HepG2 (cell line): ENCODE measurements at regions not wholly inside any gene's neighbourhood (a gene's known extent, or its start where the extent isn't known, plus 50 kb on each side); places are given as distances from the start of the nearest gene placed in this dataset.

Experiments
- ATRX ChIP-seq: sonication (generic); formaldehyde crosslinking; IDR thresholded peaks from 2 replicates; pipeline ENCODE4 v1.4.0; 2020; ENCODE audit warnings: missing genetic modification reagents, borderline replicate concordance
- FOSL1 ChIP-seq: sonication (generic); formaldehyde crosslinking; IDR thresholded peaks from 2 replicates; pipeline ENCODE4 v1.9.0; 2021; ENCODE audit warnings: missing genetic modification reagents, borderline replicate concordance
- FOXA1 ChIP-seq, 2 experiments: fragments of 450-650 bp in 1 of 2; sonication (generic) in 1 of 2; formaldehyde crosslinking in 1 of 2; IDR thresholded peaks; 2 replicates each; pipeline versions ENCODE4 v1.4.0 to v1.6.1; 2016 to 2020; ENCODE audit warnings: missing genetic modification reagents in 1 of 2
- HNRNPH1 ChIP-seq: fragments of 200-400 bp; formaldehyde crosslinking; optimal IDR thresholded peaks from 2 replicates; pipeline ENCODE3; 2017; ENCODE audit warnings: mild to moderate bottlenecking, low read depth, low read length
- KDM1A ChIP-seq: IDR thresholded peaks from 2 replicates; pipeline ENCODE4 v1.6.1; 2016; ENCODE audit warnings: missing compliant biosample characterization
- KDM5B ChIP-seq: sonication (generic); formaldehyde crosslinking; IDR thresholded peaks from 2 replicates; pipeline ENCODE4 v1.4.0; 2020; ENCODE audit warnings: missing genetic modification reagents, mild to moderate bottlenecking, borderline replicate concordance
- NFYB ChIP-seq: sonication (generic); formaldehyde crosslinking; IDR thresholded peaks from 2 replicates; pipeline ENCODE4 v1.4.0; 2020; ENCODE audit warnings: missing genetic modification reagents
- NR0B2 ChIP-seq: sonication (generic); formaldehyde crosslinking; IDR thresholded peaks from 2 replicates; pipeline ENCODE4 v1.4.0; 2020; ENCODE audit warnings: mild to moderate bottlenecking, missing genetic modification reagents
- SOX13 ChIP-seq, 3 experiments: fragments of 450-650 bp in 1 of 3; sonication (generic) in 1 of 3; formaldehyde crosslinking in 1 of 3; IDR thresholded peaks in 2 of 3; conservative IDR thresholded peaks in 1 of 3; 2 replicates each; pipeline versions ENCODE4 v1.5.0 to v1.6.1; 2016 to 2020; ENCODE audit warnings: antibody characterized with exemption in 1 of 3, mild to moderate bottlenecking in 1 of 3, missing compliant biosample characterization in 1 of 3, missing genetic modification reagents in 1 of 3, moderate library complexity in 1 of 3
- ZNF24 ChIP-seq: fragments of 450-650 bp; IDR thresholded peaks from 2 replicates; pipeline ENCODE4 v1.6.1; 2017; ENCODE audit warnings: antibody characterized with exemption, mild to moderate bottlenecking
- ZNF605 ChIP-seq: sonication (generic); formaldehyde crosslinking; IDR thresholded peaks from 2 replicates; pipeline ENCODE4 v1.8.0; 2022; ENCODE audit warnings: mild to moderate bottlenecking, missing genetic modification reagents
- ZNF879 ChIP-seq: sonication (generic); formaldehyde crosslinking; IDR thresholded peaks from 2 replicates; pipeline ENCODE4 v1.8.1; 2023; ENCODE audit warnings: missing genetic modification reagents
- ZSCAN20 ChIP-seq: sonication (generic); formaldehyde crosslinking; IDR thresholded peaks from 2 replicates; pipeline ENCODE4 v1.4.0; 2020; ENCODE audit warnings: missing genetic modification reagents, mild to moderate bottlenecking, borderline replicate concordance
- TF ChIP-seq, protein P1 (sequence below): sonication (generic); formaldehyde crosslinking; IDR thresholded peaks from 2 replicates; pipeline ENCODE4 v1.5.1; 2020; ENCODE audit warnings: mild to moderate bottlenecking, missing genetic modification reagents
- TF ChIP-seq, protein P2 (sequence below), 2 experiments: sonication (generic) in 1 of 2; formaldehyde crosslinking in 1 of 2; IDR thresholded peaks; 2 replicates each; pipeline versions ENCODE4 v1.4.0 to v1.6.1; 2016 to 2020; ENCODE audit warnings: borderline replicate concordance in 1 of 2, low read depth in 1 of 2, mild to moderate bottlenecking in 1 of 2, missing genetic modification reagents in 1 of 2
- TF ChIP-seq, protein P3 (sequence below): sonication (generic); formaldehyde crosslinking; conservative IDR thresholded peaks from 2 replicates; pipeline ENCODE4 v1.4.0; 2020; ENCODE audit warnings: mild to moderate bottlenecking, missing genetic modification reagents, moderate library complexity

DNA sequence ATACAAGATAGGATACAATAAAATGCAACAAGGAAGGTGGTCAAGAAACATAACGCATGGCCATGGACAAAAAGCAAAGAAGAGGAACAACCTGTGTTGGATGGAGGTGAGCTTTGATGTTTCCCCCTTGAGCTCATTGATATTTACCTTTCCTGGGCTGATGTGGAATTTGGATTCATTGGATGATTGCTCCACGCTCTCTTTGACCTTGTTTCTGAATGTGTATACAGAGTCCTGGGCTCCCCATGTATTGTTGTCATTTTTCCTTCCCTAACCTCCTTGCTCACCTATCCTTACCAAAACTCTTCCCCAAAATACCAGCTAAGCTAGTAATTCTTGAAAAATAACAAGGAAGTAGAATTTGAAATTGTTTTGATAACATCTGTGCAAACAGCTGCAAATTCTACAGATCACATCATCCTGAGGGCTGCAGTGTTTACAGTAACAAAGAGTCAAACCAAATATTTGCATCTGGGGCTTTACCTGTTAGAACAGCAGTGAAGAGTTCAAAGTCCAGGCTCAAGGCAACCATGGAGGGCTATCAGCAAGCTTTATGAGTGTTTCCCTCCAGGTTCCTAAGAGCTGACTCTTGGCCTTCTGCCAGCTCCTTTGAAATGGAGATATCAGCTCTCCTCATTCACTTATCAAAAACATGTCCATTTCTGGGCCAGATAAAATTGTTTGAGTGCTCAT, 214.3 kb upstream of the MARCKS start (continued):
- TF ChIP-seq, protein P1, sequence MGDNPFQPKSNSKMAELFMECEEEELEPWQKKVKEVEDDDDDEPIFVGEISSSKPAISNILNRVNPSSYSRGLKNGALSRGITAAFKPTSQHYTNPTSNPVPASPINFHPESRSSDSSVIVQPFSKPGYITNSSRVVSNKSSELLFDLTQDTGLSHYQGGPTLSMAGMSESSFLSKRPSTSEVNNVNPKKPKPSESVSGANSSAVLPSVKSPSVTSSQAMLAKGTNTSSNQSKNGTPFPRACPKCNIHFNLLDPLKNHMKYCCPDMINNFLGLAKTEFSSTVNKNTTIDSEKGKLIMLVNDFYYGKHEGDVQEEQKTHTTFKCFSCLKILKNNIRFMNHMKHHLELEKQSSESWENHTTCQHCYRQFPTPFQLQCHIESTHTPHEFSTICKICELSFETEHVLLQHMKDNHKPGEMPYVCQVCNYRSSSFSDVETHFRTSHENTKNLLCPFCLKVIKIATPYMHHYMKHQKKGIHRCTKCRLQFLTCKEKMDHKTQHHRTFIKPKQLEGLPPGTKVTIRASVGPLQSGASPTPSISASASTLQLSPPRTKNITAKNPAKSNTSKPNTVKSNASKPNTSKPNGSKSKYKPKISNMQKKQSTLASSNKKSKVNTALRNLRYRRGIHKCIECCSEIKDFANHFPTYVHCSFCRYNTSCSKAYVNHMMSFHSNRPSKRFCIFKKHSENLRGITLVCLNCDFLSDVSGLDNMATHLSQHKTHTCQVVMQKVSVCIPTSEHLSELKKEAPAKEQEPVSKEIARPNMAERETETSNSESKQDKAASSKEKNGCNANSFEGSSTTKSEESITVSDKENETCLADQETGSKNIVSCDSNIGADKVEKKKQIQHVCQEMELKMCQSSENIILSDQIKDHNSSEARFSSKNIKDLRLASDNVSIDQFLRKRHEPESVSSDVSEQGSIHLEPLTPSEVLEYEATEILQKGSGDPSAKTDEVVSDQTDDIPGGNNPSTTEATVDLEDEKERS (CRISPR knock-in tag) = no peak
- TF ChIP-seq KDM1A (CRISPR knock-in tag) = 0 out of 2 replicates have a peak, but pooled peaks have one; percentile 26
- no peak for TF ChIP-seq ATRX (CRISPR knock-in tag)
- TF ChIP-seq, protein P2, sequence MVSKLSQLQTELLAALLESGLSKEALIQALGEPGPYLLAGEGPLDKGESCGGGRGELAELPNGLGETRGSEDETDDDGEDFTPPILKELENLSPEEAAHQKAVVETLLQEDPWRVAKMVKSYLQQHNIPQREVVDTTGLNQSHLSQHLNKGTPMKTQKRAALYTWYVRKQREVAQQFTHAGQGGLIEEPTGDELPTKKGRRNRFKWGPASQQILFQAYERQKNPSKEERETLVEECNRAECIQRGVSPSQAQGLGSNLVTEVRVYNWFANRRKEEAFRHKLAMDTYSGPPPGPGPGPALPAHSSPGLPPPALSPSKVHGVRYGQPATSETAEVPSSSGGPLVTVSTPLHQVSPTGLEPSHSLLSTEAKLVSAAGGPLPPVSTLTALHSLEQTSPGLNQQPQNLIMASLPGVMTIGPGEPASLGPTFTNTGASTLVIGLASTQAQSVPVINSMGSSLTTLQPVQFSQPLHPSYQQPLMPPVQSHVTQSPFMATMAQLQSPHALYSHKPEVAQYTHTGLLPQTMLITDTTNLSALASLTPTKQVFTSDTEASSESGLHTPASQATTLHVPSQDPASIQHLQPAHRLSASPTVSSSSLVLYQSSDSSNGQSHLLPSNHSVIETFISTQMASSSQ (IDR thresholded peaks at IDR 0.05; ENCODE audit: low read depth) = peak; percentile 78
- TF ChIP-seq, protein P2 (CRISPR knock-in tag; IDR thresholded peaks at IDR 0.05; ENCODE audit: borderline replicate concordance) = peak; percentile 91; the same call in 1 of the 2 replicates
- TF ChIP-seq, protein P3, sequence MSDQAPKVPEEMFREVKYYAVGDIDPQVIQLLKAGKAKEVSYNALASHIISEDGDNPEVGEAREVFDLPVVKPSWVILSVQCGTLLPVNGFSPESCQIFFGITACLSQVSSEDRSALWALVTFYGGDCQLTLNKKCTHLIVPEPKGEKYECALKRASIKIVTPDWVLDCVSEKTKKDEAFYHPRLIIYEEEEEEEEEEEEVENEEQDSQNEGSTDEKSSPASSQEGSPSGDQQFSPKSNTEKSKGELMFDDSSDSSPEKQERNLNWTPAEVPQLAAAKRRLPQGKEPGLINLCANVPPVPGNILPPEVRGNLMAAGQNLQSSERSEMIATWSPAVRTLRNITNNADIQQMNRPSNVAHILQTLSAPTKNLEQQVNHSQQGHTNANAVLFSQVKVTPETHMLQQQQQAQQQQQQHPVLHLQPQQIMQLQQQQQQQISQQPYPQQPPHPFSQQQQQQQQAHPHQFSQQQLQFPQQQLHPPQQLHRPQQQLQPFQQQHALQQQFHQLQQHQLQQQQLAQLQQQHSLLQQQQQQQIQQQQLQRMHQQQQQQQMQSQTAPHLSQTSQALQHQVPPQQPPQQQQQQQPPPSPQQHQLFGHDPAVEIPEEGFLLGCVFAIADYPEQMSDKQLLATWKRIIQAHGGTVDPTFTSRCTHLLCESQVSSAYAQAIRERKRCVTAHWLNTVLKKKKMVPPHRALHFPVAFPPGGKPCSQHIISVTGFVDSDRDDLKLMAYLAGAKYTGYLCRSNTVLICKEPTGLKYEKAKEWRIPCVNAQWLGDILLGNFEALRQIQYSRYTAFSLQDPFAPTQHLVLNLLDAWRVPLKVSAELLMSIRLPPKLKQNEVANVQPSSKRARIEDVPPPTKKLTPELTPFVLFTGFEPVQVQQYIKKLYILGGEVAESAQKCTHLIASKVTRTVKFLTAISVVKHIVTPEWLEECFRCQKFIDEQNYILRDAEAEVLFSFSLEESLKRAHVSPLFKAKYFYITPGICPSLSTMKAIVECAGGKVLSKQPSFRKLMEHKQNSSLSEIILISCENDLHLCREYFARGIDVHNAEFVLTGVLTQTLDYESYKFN = peak; percentile 100
- peak; percentile 80; the same call in 1 of the 2 replicates for TF ChIP-seq ZNF605 (CRISPR knock-in tag)
- TF ChIP-seq SOX13 (IDR thresholded peaks at IDR 0.05) = peak; percentile 80
- peak in 1 of 2 experiments; percentile 94; a peak in 2 of 4 replicates for TF ChIP-seq SOX13 (CRISPR knock-in tag; conservative IDR thresholded peaks at IDR 0.05 in 1 of 2, IDR thresholded peaks at IDR 0.05 in 1 of 2)
- no peak for TF ChIP-seq HNRNPH1
- peak; percentile 48; the same call in 1 of the 2 replicates for TF ChIP-seq FOSL1 (CRISPR knock-in tag)
- no peak for TF ChIP-seq ZSCAN20 (CRISPR knock-in tag)
- TF ChIP-seq FOXA1 (IDR thresholded peaks at IDR 0.05) = peak; percentile 97
- TF ChIP-seq FOXA1 (CRISPR knock-in tag; IDR thresholded peaks at IDR 0.05) = peak; percentile 91
- no peak for TF ChIP-seq KDM5B (CRISPR knock-in tag)
- TF ChIP-seq ZNF24 = 0 out of 2 replicates have a peak, but pooled peaks have one; percentile 55
- no peak for TF ChIP-seq ZNF879
- TF ChIP-seq NFYB (CRISPR knock-in tag) = 0 out of 2 replicates have a peak, but pooled peaks have one; percentile 10
- no peak for TF ChIP-seq NR0B2 (CRISPR knock-in tag)
